SK-N-SH (cell line): ENCODE measurements at regions not wholly inside any gene's neighbourhood (a gene's known extent, or its start where the extent isn't known, plus 50 kb on each side); places are given as distances from the start of the nearest gene placed in this dataset.

Experiments
- CHD2 ChIP-seq: fragments of 150-350 bp; IDR thresholded peaks from 2 replicates; pipeline ENCODE4 v1.6.1; 2018; ENCODE audit warnings: low read length; ENCODE audit not compliant: partially characterized antibody
- FOSL2 ChIP-seq: IDR thresholded peaks from 2 replicates; pipeline ENCODE4 v1.4.0; 2012; ENCODE audit warnings: low read depth, mild to moderate bottlenecking, moderate library complexity, borderline replicate concordance
- GABPA ChIP-seq: IDR thresholded peaks from 2 replicates; pipeline ENCODE4 v1.4.0; 2012; ENCODE audit warnings: low read depth, mild to moderate bottlenecking
- GATA2 ChIP-seq: sonication (generic); formaldehyde crosslinking; IDR thresholded peaks from 2 replicates; pipeline ENCODE4 v1.5.0; 2020; ENCODE audit warnings: mild to moderate bottlenecking, missing genetic modification reagents
- NFIC ChIP-seq: IDR thresholded peaks from 2 replicates; pipeline ENCODE4 v1.4.0; 2012; ENCODE audit warnings: borderline replicate concordance
- SIN3A ChIP-seq: IDR thresholded peaks from 2 replicates; pipeline ENCODE4 v1.6.1; 2012; ENCODE audit warnings: low read depth, mild to moderate bottlenecking, low read length, moderate library complexity, borderline replicate concordance
- TAF1 ChIP-seq: IDR thresholded peaks from 2 replicates; pipeline ENCODE4 v1.6.1; 2012; ENCODE audit warnings: low read depth, mild to moderate bottlenecking, low read length, moderate library complexity, borderline replicate concordance
- TF ChIP-seq, protein P1 (sequence below): fragments of 200-600 bp; sonication (generic); IDR thresholded peaks from 2 replicates; pipeline ENCODE4 v1.6.1; 2017; ENCODE audit warnings: antibody characterized with exemption, mild to moderate bottlenecking, moderate library complexity
- TF ChIP-seq, protein P2 (sequence below): IDR thresholded peaks from 2 replicates; pipeline ENCODE4 v1.6.1; 2012; ENCODE audit warnings: mild to moderate bottlenecking, low read depth, low read length, moderate library complexity
- TF ChIP-seq, protein P3 (sequence below): IDR thresholded peaks from 2 replicates; pipeline ENCODE4; 2012

GRCh38 chrX:65072590-65072989 is 96.3 kb upstream of the ZC4H2 start:
- TF ChIP-seq TAF1 (no peak), FOSL2 (no peak), NFIC (no peak), GABPA (no peak), GATA2 (no peak), CHD2 (no peak), SIN3A (no peak)
- TF ChIP-seq, protein P1, sequence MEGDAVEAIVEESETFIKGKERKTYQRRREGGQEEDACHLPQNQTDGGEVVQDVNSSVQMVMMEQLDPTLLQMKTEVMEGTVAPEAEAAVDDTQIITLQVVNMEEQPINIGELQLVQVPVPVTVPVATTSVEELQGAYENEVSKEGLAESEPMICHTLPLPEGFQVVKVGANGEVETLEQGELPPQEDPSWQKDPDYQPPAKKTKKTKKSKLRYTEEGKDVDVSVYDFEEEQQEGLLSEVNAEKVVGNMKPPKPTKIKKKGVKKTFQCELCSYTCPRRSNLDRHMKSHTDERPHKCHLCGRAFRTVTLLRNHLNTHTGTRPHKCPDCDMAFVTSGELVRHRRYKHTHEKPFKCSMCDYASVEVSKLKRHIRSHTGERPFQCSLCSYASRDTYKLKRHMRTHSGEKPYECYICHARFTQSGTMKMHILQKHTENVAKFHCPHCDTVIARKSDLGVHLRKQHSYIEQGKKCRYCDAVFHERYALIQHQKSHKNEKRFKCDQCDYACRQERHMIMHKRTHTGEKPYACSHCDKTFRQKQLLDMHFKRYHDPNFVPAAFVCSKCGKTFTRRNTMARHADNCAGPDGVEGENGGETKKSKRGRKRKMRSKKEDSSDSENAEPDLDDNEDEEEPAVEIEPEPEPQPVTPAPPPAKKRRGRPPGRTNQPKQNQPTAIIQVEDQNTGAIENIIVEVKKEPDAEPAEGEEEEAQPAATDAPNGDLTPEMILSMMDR: no peak
- TF ChIP-seq, protein P2, sequence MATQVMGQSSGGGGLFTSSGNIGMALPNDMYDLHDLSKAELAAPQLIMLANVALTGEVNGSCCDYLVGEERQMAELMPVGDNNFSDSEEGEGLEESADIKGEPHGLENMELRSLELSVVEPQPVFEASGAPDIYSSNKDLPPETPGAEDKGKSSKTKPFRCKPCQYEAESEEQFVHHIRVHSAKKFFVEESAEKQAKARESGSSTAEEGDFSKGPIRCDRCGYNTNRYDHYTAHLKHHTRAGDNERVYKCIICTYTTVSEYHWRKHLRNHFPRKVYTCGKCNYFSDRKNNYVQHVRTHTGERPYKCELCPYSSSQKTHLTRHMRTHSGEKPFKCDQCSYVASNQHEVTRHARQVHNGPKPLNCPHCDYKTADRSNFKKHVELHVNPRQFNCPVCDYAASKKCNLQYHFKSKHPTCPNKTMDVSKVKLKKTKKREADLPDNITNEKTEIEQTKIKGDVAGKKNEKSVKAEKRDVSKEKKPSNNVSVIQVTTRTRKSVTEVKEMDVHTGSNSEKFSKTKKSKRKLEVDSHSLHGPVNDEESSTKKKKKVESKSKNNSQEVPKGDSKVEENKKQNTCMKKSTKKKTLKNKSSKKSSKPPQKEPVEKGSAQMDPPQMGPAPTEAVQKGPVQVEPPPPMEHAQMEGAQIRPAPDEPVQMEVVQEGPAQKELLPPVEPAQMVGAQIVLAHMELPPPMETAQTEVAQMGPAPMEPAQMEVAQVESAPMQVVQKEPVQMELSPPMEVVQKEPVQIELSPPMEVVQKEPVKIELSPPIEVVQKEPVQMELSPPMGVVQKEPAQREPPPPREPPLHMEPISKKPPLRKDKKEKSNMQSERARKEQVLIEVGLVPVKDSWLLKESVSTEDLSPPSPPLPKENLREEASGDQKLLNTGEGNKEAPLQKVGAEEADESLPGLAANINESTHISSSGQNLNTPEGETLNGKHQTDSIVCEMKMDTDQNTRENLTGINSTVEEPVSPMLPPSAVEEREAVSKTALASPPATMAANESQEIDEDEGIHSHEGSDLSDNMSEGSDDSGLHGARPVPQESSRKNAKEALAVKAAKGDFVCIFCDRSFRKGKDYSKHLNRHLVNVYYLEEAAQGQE: no peak
- TF ChIP-seq, protein P3, sequence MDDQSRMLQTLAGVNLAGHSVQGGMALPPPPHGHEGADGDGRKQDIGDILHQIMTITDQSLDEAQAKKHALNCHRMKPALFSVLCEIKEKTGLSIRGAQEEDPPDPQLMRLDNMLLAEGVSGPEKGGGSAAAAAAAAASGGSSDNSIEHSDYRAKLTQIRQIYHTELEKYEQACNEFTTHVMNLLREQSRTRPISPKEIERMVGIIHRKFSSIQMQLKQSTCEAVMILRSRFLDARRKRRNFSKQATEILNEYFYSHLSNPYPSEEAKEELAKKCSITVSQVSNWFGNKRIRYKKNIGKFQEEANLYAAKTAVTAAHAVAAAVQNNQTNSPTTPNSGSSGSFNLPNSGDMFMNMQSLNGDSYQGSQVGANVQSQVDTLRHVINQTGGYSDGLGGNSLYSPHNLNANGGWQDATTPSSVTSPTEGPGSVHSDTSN: no peak
